Fibroblast of skin of left quadriceps (primary cell): ENCODE measurements at regions not wholly inside any gene's neighbourhood (a gene's known extent, or its start where the extent isn't known, plus 50 kb on each side); places are given as distances from the start of the nearest gene placed in this dataset.

ENCODE experiments used
- DNase-seq, 2 experiments: peaks; one replicate each; pipeline ENCODE4 v3.0.0-alpha.2; 2013; ENCODE audit warnings: low read depth in 2 of 2

- DNase-seq, result no peak
These were observed 92.2 kb downstream of the TEX51 start for GRCh38 chr2:126990605-126991532.

DNA sequence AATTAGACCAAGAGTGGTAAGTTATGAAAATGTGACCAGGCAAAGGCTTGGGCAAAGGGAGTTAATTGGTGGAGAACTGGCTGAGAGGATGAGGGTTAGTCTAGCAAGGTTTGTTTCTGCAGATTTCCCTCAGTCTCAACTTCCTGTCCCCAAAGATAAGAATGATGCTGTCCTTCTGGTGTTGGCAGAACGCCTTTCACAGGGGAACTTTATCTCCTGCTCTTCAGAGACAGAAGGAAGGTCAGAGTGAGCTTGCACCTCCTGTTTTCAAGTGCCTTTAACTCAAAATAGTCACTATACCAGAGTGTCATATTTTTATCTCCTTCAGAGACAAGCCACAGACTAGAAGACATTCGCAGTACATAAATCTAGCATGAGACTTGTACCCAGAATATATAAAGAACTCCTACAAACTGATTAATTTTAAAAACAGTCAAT, 95.7 kb downstream of the TEX51 start:
- DNase-seq, result no peak

- DNase-seq, result no peak
These were observed 97.1 kb downstream of the TEX51 start for GRCh38 chr2:126995621-126996377.

GRCh38 chr2:126996378-126996699, 97.6 kb downstream of the TEX51 start:
- no peak for DNase-seq
